Right ventricle myocardium inferior (tissue), 1 donor: ENCODE measurements at regions not wholly inside any gene's neighbourhood (a gene's known extent, or its start where the extent isn't known, plus 50 kb on each side); places are given as distances from the start of the nearest gene placed in this dataset.

Experiments used
- ATAC-seq: fragments of 200-7000 bp; cut with Tn5 transposase; one replicate; pipeline ENCODE4 v1.9.1; 2020; ENCODE audit warnings: mild to moderate bottlenecking, moderate library complexity
- DNase-seq: peaks from one replicate; pipeline ENCODE4 v3.0.0; 2021; ENCODE audit errors: missing footprints
- intact Hi-C: fragments of 100-400 bp; cut with DNase I; formaldehyde crosslinking; loops from one replicate; pipeline ENCODE4 v1.11.0; 2022
- donor health status: DM: no; HTN: yes; CAD: no; lungs with severe emphysema.

DNA sequence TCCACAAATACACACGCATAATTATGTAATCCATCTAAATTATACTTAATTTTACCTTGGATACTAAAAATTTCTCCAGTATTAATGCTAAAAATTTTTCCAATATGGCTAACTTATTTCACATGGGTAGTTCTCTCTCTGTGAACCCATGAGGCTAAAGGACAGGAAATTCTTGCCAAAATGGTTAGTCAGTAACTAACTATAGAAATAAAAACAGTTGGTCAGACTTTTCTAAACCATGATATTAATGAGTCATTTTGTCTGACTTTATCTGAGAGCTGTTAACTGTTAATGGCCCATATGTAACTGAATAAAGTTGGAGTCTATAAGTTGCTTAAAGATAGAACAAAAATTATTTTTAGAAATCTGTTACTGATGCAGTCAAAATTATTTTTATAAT is 549.4 kb downstream of the TLL1 start:
- ATAC-seq (no peak), DNase-seq (no peak)
- intact Hi-C loops = no loop called here

DNA sequence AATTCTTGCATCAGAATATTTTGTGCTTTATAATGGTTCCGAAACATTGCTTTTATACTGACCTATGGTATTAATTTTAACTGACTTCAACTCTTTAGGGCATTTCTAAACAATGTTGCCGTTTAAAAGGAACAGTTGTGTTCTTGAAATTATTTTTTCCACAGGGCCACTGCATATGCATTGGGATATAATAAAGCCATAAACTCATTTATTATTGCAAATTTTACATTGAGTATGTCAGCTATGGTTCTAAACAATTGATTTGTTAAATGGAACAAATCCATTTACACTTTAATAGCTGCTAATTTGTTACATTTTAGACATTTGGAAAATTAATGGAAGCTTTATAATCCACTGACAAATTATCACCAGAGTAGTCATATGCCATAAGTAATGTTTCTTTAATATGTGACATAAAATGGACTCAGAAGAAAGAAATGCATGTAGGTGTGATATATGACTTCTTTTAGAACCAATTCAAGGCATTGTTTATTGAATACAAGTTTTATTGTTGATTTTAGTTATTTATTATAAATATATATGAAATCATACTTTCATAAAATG is 553.3 kb downstream of the TLL1 start:
- ATAC-seq = no peak
- DNase-seq = no peak
- intact Hi-C loops = no loop called here

DNA sequence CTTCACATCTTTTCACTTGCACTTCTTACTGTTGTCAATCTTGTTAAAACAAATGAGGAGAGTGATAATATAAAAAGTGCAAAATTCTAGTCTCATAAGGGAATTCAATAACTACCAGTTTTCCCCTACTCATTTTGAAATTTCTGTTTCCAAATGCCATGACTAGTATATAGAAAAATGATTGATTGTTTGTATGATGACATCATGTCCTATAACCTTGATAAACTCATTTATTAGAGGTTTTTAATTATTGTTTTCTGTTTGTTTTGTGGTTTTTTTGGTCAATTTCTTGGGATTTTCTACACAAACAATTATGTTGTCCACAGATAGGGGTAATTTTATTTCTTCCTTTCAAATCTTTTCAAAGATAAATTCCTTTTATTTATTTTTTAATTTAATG is 559.1 kb downstream of the TLL1 start:
- no peak for DNase-seq
- intact Hi-C loops = no loop called here
- no peak for ATAC-seq

DNA sequence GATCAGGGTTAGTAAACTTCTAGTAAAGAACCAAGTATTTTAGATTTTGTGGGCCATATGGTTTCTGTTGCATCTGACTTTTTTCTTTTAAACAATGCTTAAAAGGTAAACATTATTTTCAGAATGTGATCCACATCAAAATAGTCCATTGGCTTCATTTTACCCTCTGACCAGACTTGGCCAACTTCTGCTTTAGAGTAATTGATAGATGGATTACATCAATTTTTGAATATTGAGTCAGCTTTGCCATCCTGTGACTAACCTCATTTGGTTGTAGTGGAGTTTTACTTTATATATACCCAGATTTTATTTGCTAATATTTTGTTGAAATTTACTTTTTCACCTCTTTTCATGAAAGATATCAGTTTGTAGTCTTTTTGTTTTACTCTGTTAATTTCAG is 559.8 kb downstream of the TLL1 start:
- ATAC-seq = no peak
- intact Hi-C loops = no loop called here

DNA sequence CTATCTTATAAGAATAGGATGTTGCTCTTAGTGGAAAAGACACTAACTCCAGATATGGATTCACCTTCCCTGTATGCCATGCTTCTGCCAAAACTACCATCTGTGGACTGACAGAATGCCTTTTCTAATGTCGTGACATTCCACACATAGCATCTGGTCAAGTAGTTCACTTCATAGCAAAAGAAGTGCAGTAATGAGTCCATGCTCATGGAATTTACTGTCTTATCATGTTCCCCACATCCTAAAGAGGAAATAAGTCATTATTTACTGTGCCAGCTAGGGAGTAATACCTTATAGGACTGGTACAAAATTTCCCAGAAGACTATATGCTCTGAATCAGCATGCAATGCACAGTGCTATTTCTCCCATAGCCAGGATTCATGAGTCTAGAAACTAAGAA is 562.4 kb downstream of the TLL1 start:
- intact Hi-C loops = no loop called here
- ATAC-seq (no peak), DNase-seq (no peak)

More for the DNA sequence above, 559.8 kb downstream of the TLL1 start:
- DNase-seq = no peak

DNA sequence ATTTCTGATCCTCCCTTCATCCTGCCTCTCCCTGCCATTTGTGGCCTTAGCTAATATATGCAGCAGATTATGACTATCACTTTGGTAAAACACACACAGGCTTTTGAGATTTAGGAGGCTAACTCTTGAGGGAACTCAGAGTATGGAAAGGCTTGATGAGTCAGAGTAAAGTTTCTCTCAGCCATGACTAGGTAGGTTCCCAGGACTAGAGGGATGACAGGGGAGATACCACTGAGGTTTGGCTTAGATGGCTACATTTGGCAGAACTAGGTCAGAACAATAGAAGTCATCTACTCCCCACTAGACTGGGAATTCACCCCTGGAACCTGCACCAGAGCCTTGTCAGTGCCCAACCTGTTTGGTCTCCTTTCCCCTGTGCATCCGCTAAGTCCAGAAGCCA is 585.7 kb downstream of the TLL1 start:
- intact Hi-C loops = no loop called here
- no peak for ATAC-seq
- DNase-seq = no peak

DNA sequence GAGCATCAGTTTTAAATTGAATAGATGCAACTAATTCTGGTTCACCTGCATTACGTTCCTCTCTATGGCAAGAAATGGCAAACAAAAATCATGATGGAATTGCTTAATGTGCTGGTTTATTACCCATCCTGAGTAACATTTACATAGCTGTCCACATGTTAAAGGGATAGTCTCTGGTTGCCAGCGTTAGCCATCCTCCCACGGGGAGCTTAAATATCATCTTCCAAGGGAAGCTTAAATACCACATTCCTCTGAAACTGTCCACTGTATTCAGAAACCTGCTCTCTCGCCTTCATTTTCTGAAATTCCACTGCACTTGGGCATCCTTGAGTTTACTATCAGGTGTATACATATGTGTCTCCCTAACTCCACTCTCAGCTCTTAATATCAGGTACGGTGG is 586.6 kb downstream of the TLL1 start:
- no peak for ATAC-seq
- intact Hi-C loops = no loop called here
- DNase-seq = no peak

DNA sequence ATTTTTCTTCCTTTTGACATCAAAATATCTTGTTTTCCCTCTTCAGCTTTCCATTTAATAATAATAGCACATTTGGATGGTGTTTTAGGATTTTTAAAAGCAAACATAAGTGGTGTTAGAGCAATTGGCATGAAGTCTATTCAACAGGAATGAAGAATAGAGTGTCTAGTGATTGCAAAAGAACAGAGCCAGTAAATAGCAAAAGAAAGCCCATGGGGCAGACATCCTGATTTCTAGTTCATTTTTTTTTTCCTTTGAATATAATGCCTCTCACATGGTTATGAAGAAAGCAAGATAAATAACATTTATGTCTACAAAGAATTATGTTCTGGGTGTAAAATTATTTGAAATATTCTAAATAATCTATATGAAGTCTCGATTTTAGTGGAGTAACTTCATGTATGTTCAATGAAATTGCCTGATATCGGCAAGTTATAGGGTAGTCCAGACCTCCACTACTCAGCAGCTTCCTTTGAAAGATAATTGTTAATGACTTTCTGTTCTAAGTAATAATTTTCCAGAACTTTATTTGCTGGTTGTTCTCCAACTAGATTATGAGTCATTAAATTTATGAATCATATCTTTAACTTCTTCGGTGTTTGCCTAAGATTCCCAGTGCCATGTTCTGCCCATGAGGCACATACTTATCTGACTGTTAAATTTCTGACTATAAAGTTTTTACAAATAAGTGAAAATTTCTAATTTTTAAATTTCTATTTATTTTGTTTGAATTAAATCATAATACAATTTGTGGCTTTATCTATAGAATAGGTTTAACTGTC is 587.9 kb downstream of the TLL1 start:
- ATAC-seq = no peak
- no peak for DNase-seq
- intact Hi-C loops = no loop called here

DNA sequence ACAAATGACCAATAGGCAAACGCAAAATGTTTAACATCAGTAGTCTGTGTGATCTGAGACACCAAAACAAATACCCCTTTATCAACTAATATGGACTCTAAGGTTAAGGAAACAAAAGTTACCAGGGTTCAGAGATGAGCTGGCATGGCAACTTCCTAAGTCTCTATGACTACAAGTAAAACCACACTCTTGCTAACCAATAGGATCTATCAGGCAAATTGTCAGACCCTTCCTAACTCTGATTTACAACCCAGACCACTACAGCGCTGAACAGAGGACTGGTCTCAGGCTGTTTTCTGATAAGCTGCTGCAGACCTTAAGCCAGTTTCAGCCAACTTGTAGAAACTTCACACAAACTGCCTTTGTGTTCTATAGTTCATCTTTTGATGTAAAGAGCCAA is 608.0 kb downstream of the TLL1 start:
- DNase-seq = no peak
- intact Hi-C loops = no loop called here
- no peak for ATAC-seq

DNA sequence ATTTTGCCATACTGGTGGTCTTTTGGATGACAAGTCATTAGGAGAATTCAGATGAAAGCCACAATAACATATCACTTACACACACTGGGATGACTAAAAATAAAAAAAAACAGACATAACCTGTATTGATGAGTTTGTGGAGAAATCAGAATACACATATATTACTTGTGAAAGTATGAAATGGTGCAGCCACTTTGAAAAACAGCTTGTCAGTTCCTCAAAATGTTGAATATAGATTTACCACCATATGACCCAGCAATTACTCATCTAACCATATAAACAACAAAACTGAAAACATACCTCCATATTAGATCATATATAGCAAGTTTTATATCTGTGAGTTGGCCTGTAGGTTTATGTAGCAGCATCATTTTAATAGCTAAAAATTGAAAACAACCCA is 608.7 kb downstream of the TLL1 start:
- intact Hi-C loops = no loop called here
- ATAC-seq (no peak), DNase-seq (no peak)

DNA sequence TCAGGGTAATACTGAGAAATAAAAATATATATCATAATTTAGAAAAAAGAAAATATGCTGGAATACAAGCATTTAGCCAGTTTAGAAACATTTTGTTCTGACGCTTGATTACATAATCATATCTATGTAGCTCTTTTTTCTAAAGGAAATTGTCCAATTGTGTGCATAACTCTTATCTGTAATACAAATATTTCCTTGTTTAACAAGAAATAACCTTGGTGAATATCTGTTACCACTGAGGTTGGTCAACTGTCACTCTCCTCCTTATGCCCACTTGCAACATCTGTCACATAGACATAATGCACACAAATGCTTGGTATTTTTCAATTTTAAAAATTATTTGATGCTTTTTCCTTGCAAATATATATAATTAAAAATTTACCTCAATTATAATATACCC is 609.7 kb downstream of the TLL1 start:
- no peak for DNase-seq
- intact Hi-C loops = no loop called here
- no peak for ATAC-seq

DNA sequence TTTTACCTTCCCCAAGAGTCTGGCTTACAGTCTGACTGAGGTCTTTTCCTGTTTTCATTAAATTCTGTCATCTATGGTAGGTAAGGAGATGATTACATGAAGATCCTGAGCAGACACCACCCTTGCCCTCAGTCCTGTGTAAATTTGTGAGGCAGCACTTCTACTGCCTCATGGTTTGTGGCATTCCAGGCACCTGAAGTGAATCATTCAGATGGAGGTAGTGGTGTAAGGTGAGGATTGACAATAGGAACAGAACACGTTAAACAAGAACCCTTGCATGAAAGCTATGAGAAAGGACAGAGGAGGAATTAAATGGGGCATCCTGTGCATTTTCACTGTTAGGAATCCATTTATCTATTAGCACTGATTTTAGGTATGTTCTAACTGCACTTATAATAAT is 618.6 kb downstream of the TLL1 start:
- DNase-seq (no peak), ATAC-seq (no peak)
- intact Hi-C loops = no loop called here

DNA sequence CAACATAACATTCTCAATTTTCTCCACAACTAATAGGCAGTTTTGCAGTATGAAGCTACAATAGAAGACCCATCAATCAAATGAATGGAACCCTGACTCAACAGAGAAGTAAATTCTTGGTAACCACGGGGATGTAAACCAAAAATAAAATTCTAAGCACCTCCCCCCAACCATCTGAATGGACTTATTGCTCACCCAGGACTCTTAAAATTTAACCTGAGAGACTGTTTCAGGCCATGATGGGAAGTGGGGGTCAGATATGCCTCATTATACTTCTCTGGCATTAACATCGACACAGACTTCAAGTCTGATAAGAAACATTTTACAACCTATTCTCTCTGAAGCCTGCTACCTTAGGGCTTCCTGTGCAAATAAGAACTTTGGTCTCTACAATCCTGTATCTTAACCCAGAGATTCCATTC is 620.9 kb downstream of the TLL1 start:
- intact Hi-C loops = no loop called here
- no peak for ATAC-seq
- DNase-seq = no peak

DNA sequence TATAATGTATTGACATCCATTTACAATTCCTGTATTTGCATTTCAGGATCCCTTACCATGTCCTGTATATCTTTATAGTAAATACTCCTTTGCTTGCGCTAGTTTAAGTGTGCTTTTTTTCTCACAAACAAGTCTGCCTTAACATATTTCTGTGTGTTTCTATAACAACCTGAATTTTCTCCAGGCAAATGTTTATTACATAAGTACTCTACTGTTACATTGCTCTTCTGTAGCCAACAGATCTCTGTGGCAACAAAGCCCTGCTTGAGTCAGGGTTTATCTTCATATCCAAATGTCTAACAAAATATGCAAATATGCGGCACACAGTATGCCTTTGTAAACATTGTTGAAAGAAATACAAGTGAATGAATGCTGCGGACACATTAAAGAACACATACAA is 625.5 kb downstream of the TLL1 start:
- ATAC-seq (no peak), DNase-seq (no peak)
- intact Hi-C loops = no loop called here

DNA sequence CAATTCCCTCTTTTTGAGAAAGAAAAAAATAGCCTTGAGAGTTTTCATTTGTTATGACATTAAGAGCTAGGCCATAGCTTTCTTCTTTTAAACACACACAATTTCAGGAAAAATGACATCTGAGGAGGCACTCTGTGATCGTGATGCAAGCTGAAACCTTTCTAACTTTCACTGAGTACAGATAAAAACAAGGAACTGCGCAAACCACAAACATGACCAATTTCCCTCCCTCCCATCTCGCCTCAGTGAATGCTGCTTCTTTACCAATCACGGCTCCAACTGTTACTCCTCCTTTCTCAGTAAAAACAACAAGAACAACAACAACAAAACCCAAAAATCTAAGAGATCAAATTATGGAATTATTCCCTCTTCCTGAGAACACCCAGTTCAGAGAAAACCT is 626.8 kb downstream of the TLL1 start:
- intact Hi-C loops = no loop called here
- DNase-seq (no peak), ATAC-seq (no peak)

DNA sequence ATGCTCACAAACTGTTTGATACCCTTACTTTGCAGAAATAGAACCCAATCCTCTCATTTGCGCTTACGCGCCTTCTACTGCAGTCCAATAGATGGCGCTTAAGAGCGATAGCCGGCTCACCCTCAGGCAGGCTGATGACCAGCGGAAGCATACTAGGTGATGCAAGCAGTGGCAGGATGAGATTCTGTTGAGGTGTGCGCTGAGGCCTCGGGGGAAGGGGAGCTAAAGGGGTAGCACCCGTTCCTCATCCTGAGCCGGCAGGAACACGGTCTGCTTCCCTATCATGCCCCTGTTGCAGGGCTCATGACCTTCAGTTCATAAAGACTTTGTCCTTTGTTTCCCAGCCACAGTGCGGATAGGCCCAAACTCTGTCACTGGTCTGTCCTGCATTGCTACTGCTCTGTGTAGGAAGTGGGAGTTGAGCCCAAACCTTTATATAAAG is 628.9 kb downstream of the TLL1 start:
- ATAC-seq (no peak), DNase-seq (no peak)
- intact Hi-C loops = no loop called here

DNA sequence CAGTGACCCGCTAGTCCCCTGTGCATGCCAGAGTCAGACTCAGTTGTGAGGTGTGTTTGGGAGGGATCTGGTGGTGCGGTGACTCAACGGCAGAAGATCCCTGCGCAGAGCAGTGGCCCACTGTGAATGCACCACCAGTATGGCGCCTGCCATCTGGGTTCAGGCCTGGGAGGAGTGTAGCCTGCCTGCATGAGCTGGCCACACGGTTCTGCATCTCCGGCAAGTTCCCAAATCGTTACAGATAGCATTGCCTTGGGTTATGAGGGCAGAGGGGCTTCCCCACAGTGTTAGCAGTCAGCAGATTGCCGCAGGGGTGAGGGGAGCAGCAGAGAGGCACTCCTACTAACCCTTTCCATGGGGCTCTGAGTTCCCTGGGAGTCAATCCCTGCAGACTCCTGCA is 629.6 kb downstream of the TLL1 start:
- intact Hi-C loops = no loop called here
- DNase-seq (no peak), ATAC-seq (no peak)

DNA sequence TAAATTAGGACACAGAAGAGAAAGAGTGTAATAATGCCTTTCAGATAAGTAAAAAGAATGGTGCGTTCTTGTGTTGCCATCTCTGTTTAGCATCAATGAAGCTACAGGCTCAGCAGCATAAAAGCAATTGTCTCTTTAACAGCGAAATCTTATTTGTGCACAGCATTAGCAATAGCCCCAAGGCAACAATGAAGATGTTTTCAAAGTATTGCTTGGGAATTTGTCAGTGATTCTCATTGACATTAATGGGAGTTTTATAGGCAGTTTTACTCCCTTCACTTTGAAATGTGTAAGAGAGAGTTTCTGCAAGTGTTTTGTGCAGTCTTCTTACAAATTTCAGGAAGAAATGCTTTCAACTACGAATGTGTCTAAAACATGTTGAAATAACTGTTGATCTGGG is 633.0 kb downstream of the TLL1 start:
- no peak for DNase-seq
- ATAC-seq = no peak
- intact Hi-C loops = no loop called here

DNA sequence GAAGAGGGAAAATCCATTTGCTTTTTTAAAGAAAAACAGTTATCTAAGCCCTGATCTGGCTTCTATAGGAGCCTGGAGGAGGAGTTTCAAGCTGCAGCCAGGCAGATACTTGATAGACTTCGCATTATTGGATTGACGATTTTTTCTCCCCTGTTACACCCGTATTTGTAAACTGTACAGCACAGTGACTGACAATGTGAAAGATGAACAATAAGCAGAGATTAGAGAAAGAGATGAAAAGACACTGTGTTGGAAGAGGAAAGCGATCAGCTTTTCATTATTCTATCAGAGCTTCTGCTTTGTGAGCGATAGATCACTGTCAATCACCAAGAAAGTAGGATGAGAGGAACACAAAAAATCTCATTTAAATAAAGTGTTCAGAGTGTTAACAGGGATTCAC is 639.2 kb downstream of the TLL1 start:
- no peak for ATAC-seq
- no peak for DNase-seq

DNA sequence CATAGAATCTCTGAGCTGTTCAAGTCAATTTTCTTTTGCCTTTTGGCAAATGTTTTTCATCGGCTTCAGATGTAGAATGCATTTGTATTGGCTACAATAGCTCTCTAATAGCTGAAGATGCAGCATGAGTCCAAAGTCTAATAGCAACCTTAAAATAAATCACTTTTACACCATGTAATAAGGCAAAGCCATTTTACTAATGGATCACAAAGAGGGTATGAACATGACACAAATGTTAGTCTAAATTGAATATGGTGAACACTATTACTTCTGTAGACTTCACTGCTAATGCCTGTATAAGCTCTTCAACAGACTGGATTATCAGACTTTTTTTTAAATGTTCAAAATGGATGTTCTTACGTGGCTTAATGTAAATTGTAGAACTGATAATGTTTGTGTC is 645.3 kb downstream of the TLL1 start:
- DNase-seq (no peak), ATAC-seq (no peak)
- intact Hi-C loops = no loop called here

More for the DNA sequence above, 639.2 kb downstream of the TLL1 start:
- intact Hi-C loops = no loop called here

DNA sequence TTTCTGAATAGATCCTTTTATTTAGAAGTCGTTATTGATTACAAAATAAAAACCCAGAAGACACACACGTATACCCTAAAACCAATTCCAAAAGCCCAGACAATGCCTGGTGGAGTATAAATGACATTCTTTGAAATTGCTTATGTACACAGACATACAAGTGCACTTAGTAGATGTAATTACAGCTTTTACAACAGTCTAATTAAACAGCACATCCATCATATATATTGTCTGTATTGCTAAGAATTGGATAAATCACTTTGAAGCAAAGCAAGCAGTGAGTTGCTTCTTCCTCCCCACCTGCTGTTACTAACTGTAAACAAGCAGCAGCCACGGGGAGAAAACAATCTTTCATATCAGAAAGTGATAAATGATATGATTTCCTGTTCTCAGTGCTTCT is 645.7 kb downstream of the TLL1 start:
- intact Hi-C loops = no loop called here
- no peak for DNase-seq
- no peak for ATAC-seq
